Stimulated activated CD4-positive, alpha-beta T cell treated with anti-CD3 and anti-CD28 coated beads, Interleukin-1b, Interleukin-23, amount 100 ng/mL, for 24 hours (primary cell): ENCODE measurements at regions not wholly inside any gene's neighbourhood (a gene's known extent, or its start where the extent isn't known, plus 50 kb on each side); places are given as distances from the start of the nearest gene placed in this dataset.
"Not testable (repeated sequence)": the region's sequence is repeated elsewhere in the genome, so short reads cannot be mapped to it uniquely, and the experiment has no call there.

Experiments
- DNase-seq, 4 experiments: peaks; one replicate each; pipeline ENCODE4 v3.0.0-alpha.2; 2020; ENCODE audit warnings: low read depth in 4 of 4, low spot score in 1 of 4

DNA sequence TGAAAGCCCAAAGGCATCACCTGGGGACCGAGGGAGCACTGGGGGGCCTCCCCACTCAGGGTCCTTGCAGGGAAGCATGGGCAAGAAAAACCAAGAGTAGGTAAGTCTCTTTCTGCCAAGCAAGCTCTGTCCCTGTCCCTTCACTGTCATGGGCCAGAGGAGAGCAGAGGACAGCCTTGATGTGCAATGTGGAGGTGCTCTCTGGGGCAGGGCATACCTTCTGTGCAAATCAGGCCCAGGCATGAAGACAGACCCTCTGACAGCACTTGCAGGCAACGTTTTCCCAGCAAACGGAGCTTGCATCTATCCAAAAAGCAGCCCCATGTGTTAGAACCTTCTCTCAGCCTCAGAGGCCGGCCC is 192.5 kb upstream of the PWP1 start:
- DNase-seq: no peak

GRCh38 chr12:107493666-107494065 is 191.9 kb upstream of the PWP1 start:
- DNase-seq: no peak

GRCh38 chr12:107494331-107494730 is 191.3 kb upstream of the PWP1 start:
- DNase-seq: no peak

- no peak for DNase-seq
These were observed 190.0 kb upstream of the PWP1 start for GRCh38 chr12:107495604-107496003.

DNA sequence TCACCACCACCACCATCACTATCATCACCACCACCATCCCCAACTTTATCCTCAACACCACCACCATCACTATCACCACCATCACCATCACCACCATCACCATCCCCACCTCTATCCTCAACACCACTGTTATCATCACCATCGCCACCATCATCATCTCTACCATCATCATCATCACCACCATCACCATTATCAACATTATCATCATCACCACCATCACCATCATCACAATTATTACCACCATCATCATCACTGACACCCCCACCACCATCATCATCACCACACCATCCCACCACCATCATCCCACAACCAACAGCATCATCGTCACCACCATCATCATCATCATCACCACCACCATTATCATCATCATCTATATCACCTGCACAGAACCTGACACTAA is 188.4 kb upstream of the PWP1 start:
- no peak for DNase-seq

DNA sequence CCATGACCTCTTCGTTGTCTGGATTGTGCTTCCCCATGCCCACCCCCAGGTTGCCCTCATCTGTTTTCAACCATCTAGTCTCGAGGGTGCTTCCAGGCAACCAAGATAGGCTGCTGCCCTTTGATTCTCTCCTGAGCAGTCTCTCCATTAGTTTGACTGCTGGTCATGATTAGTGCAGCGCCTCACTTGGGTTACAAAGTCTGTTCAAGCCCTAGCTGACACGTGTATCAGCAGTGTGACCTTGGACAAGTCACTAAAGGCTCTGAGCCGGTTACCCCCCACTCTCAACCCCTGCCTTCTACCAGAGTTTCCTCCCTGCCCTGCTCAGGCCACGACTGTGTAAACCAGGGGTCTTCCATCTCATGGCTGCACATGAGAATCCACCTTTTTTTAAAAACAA is 185.3 kb upstream of the PWP1 start:
- DNase-seq: no peak

GRCh38 chr12:107501681-107502080 is 183.9 kb upstream of the PWP1 start:
- DNase-seq: no peak

- no peak for DNase-seq
These were observed 182.3 kb upstream of the PWP1 start for GRCh38 chr12:107503129-107503855.

- DNase-seq: no peak
These were observed 181.4 kb upstream of the PWP1 start for GRCh38 chr12:107503887-107504885.

- DNase-seq: no peak
These were observed 176.2 kb upstream of the PWP1 start for GRCh38 chr12:107509421-107509820.

DNA sequence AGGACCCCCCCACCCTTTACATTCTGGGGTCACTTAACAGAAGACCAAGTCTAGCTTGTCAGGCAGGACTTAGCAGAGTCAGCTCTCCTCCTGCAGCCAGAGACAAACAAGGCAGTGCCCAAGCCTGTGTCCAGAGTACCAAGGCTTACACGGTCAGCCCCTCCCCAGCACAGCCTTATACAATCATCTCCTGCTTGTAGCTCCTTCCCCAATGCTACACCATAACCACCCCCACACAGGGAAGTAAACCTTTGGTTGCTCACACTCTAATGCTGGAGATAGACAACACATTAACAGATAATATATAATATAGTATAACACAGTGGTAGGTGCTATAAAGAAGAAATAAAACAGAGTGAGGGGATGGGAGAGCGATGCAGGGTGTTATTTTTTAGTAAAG is 175.4 kb upstream of the PWP1 start:
- DNase-seq: no peak

GRCh38 chr12:107511292-107511691 is 174.3 kb upstream of the PWP1 start:
- DNase-seq: no peak

DNA sequence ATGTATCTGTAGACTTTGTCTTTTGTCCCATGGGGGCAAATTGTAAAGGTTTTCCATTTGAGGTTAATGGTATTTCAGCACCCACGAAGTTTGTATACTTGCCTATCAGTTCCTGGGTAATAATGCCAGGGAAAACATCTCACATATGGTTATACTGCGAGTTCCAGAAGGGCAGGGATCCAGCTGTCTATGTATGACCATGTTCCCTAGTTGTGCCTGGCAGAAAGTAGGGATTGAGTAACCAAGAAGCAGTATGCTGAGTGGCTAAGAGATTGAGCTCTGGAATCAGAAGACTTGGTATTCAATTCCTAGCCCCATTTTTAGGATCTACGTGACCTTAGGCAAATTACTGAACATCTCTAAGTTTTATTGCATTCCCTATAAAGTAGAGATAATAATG is 173.2 kb upstream of the PWP1 start:
- no peak for DNase-seq

DNA sequence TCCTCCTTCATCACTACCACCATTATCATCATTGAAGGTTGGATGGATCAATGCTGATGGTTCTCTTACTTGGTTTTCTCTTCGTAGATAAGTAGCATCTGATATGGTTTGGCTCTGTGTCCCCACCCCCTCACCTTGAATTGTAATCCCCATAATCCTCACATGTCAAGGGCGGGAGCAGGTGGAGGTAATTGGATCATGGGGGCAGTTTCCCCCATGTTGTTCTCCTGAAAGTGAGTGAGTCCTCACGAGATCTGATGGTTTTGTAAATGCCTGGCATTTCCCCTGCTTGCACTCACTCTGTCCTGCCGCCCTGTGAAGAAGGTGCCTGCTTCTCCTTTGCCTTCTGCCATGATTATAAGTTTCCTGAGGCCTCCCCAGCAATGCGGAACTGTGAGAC is 172.4 kb upstream of the PWP1 start:
- DNase-seq: no peak

GRCh38 chr12:107513636-107514400 is 171.8 kb upstream of the PWP1 start:
- DNase-seq: no peak

DNA sequence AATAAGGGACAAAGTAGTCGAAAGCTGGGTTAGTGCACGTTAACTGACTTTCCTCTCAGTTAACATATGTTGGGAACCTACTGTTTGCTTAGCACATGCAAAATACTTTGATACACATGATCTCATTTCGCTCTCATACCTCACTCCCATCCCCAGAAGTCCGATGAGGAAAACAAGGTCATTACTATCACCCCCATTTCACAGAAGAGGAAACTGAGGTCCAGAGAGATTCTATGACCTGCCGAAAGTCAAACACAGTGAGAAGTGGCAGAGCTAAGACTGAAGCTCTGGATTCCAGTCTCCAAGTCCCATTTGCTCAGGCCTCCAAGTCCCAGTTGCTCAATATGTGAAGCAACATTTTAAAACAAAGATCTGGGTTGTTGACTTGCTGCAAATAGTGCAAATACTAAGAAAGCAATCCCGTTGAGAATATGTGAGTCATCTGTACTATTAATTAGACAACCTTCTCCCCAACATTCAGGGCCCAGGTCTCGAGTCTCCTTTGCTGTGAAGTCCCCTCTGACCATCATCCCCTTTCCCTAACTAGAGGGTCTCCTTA is 170.6 kb upstream of the PWP1 start:
- DNase-seq: no peak

DNA sequence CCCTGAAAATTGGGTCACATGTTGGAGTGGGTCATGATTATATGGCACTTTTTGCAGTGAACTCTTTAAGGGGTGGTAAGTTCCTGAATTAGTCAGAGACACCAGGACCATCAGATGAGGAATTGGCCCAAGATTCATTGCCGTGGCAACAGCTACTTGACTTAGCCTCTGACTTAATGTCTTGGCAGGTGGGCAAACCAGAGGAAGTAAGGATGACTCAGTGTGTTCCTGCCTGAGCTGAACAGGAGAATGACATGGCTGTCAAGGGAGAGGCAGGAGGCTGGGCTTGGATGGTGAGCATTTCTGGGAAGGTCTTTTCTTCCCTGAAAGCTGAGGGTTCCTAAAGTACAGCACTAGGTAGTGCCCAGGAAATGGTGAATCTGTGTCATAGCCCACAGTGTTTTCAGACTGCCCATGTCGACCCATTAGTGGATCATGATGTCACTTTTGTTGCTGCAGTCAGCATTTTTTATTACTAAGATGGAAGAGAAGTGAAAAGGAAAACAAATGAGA is 170.1 kb upstream of the PWP1 start:
- DNase-seq: no peak

GRCh38 chr12:107517816-107518215 is 167.8 kb upstream of the PWP1 start:
- DNase-seq: not testable (repeated sequence)

DNA sequence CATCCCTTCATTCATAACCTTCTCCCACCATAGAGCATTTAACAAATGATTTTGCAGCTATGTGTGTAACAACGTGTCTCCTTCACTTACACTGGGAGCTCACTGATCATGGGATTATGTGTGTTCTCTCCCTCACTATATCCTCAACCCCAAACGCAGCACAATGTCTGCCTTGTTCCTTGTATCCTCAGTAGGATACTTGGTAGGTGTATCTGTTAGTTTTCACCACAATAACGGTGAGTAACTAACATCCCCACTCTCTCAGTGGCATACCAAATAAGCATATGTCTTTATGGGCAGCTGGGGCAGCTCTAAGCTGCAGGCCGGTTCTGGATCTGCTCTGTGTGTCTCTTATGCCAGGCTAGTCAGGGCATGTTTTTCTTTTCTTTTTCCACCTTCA is 166.7 kb upstream of the PWP1 start:
- no peak for DNase-seq

DNA sequence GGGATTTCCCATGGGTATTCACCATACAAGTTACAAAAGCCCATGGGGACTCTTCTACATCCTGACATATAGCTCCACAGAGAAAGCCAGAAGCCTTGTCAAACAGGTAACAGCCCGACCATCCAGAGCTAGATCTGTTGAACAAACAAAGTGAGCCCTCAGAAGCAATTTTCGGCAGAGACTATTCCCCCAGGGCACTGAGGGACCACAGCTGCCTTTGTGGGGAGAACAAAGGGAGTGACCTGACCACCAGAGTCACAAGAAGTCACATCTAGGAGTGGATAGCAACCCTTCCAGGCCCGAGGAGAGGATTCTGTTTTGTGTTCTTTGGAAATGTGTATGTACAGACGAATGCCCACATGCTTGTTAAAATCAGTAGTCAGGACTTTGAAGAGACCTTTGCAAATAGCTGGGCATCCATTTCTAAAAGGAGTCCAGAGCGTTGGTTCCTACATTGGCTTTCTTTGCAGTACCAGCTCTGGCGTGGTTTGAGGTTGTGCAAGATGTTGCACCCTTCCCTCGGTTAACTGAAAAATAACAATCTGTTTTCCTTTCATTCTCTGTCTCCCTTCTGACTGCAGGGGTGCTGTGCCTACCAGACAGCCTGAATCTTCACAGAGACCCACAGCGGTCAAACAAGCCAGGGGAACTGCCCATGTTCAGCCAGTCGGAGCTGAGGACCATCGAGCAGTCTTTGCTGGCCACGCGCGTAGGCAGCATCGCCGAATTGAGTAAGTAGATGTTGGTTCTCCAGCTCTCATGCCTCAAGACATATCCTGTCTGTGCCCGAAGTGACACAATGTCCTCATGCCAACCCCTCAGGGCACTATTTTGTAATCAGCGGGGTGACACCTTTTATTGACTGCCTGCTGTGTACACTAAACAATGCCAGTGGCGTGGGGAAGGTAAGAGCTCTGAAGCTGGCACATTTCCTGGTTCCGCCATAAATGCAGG is 165.4 kb upstream of the PWP1 start:
- DNase-seq: no peak
